ENCODE measurements at regions not wholly inside any gene's neighbourhood (a gene's known extent, or its start where the extent isn't known, plus 50 kb on each side); places are given as distances from the start of the nearest gene placed in this dataset.

DNA sequence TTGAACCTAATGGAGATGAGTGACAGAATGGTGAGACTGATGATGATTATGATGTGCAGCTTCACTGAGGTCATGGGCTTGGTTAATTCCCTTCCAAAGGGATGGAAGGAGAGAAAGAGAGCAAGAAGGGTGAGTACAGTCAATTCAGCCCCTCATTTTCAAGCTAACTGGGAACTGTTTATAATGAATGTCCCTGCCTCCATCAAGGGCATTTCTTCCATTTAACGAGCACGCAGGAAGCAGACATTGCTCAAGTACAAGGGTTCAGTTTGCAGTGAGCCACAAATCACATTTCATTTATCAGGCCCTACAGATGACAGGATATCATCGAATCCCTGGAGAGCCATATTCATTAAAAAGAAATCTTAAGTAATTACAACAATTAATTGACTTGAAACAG, 158.3 kb upstream of the EEF1E1 start (continued):
- TF ChIP-seq, protein P1, sequence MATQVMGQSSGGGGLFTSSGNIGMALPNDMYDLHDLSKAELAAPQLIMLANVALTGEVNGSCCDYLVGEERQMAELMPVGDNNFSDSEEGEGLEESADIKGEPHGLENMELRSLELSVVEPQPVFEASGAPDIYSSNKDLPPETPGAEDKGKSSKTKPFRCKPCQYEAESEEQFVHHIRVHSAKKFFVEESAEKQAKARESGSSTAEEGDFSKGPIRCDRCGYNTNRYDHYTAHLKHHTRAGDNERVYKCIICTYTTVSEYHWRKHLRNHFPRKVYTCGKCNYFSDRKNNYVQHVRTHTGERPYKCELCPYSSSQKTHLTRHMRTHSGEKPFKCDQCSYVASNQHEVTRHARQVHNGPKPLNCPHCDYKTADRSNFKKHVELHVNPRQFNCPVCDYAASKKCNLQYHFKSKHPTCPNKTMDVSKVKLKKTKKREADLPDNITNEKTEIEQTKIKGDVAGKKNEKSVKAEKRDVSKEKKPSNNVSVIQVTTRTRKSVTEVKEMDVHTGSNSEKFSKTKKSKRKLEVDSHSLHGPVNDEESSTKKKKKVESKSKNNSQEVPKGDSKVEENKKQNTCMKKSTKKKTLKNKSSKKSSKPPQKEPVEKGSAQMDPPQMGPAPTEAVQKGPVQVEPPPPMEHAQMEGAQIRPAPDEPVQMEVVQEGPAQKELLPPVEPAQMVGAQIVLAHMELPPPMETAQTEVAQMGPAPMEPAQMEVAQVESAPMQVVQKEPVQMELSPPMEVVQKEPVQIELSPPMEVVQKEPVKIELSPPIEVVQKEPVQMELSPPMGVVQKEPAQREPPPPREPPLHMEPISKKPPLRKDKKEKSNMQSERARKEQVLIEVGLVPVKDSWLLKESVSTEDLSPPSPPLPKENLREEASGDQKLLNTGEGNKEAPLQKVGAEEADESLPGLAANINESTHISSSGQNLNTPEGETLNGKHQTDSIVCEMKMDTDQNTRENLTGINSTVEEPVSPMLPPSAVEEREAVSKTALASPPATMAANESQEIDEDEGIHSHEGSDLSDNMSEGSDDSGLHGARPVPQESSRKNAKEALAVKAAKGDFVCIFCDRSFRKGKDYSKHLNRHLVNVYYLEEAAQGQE (IDR thresholded peaks at IDR 0.05; ENCODE audit: unreplicated experiment) = no peak

DNA sequence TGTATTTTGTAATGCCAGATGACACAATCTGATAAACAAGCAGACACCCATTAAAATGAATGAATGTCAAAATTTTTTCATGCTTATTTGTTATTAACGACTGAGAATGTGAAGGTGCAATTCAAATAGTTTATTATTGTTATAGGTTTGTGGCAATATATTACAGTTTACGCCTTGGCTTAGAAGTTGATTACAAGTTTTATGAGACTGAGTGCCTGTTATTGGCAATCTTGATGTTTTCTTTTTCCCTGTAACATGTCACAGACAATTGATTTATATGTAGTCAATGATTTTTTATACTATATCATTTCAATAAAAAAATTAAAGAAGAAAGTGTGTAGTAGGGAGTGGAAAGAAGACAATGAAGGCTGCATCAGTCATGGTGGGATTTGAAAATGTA, 144.1 kb upstream of the EEF1E1 start:
- H3K27ac Mint-ChIP-seq = no peak overlapping the region
- TF ChIP-seq ZNF331 (CRISPR knock-in tag; IDR thresholded peaks at IDR 0.05; ENCODE audit: low read depth) (no peak), JUNB (IDR thresholded peaks at IDR 0.05; ENCODE audit: unreplicated experiment) (no peak), EZH2 (IDR thresholded peaks at IDR 0.05; ENCODE audit: low read depth, unreplicated experiment) (no peak), CREB1 (CRISPR knock-in tag; IDR thresholded peaks at IDR 0.05; ENCODE audit: low read depth) (no peak), EZH2phosphoT487 (IDR thresholded peaks at IDR 0.05; ENCODE audit: unreplicated experiment) (no peak), ZNF114 (CRISPR knock-in tag; IDR thresholded peaks at IDR 0.05) (no peak)
- TF ChIP-seq, protein P2, sequence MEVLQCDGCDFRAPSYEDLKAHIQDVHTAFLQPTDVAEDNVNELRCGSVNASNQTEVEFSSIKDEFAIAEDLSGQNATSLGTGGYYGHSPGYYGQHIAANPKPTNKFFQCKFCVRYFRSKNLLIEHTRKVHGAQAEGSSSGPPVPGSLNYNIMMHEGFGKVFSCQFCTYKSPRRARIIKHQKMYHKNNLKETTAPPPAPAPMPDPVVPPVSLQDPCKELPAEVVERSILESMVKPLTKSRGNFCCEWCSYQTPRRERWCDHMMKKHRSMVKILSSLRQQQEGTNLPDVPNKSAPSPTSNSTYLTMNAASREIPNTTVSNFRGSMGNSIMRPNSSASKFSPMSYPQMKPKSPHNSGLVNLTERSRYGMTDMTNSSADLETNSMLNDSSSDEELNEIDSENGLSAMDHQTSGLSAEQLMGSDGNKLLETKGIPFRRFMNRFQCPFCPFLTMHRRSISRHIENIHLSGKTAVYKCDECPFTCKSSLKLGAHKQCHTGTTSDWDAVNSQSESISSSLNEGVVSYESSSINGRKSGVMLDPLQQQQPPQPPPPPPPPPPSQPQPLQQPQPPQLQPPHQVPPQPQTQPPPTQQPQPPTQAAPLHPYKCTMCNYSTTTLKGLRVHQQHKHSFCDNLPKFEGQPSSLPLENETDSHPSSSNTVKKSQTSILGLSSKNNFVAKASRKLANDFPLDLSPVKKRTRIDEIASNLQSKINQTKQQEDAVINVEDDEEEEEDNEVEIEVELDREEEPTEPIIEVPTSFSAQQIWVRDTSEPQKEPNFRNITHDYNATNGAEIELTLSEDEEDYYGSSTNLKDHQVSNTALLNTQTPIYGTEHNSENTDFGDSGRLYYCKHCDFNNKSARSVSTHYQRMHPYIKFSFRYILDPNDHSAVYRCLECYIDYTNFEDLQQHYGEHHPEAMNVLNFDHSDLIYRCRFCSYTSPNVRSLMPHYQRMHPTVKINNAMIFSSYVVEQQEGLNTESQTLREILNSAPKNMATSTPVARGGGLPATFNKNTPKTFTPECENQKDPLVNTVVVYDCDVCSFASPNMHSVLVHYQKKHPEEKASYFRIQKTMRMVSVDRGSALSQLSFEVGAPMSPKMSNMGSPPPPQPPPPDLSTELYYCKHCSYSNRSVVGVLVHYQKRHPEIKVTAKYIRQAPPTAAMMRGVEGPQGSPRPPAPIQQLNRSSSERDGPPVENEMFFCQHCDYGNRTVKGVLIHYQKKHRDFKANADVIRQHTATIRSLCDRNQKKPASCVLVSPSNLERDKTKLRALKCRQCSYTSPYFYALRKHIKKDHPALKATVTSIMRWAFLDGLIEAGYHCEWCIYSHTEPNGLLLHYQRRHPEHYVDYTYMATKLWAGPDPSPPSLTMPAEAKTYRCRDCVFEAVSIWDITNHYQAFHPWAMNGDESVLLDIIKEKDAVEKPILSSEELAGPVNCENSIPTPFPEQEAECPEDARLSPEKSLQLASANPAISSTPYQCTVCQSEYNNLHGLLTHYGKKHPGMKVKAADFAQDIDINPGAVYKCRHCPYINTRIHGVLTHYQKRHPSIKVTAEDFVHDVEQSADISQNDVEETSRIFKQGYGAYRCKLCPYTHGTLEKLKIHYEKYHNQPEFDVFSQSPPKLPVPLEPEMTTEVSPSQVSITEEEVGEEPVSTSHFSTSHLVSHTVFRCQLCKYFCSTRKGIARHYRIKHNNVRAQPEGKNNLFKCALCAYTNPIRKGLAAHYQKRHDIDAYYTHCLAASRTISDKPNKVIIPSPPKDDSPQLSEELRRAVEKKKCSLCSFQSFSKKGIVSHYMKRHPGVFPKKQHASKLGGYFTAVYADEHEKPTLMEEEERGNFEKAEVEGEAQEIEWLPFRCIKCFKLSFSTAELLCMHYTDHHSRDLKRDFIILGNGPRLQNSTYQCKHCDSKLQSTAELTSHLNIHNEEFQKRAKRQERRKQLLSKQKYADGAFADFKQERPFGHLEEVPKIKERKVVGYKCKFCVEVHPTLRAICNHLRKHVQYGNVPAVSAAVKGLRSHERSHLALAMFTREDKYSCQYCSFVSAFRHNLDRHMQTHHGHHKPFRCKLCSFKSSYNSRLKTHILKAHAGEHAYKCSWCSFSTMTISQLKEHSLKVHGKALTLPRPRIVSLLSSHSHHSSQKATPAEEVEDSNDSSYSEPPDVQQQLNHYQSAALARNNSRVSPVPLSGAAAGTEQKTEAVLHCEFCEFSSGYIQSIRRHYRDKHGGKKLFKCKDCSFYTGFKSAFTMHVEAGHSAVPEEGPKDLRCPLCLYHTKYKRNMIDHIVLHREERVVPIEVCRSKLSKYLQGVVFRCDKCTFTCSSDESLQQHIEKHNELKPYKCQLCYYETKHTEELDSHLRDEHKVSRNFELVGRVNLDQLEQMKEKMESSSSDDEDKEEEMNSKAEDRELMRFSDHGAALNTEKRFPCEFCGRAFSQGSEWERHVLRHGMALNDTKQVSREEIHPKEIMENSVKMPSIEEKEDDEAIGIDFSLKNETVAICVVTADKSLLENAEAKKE (CRISPR knock-in tag; IDR thresholded peaks at IDR 0.05) = no peak
- TF ChIP-seq, protein P3, sequence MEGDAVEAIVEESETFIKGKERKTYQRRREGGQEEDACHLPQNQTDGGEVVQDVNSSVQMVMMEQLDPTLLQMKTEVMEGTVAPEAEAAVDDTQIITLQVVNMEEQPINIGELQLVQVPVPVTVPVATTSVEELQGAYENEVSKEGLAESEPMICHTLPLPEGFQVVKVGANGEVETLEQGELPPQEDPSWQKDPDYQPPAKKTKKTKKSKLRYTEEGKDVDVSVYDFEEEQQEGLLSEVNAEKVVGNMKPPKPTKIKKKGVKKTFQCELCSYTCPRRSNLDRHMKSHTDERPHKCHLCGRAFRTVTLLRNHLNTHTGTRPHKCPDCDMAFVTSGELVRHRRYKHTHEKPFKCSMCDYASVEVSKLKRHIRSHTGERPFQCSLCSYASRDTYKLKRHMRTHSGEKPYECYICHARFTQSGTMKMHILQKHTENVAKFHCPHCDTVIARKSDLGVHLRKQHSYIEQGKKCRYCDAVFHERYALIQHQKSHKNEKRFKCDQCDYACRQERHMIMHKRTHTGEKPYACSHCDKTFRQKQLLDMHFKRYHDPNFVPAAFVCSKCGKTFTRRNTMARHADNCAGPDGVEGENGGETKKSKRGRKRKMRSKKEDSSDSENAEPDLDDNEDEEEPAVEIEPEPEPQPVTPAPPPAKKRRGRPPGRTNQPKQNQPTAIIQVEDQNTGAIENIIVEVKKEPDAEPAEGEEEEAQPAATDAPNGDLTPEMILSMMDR (conservative IDR thresholded peaks at IDR 0.05; ENCODE audit: low read depth in 2 of 2) = no peak
- no peaks in the 10 kb centered on the region for H3K9me2 ChIP-seq (ENCODE audit: insufficient read depth)
- no peaks in the 10 kb centered on the region for H4K20me1 ChIP-seq (replicated peaks; ENCODE audit: insufficient read depth)
- ATAC-seq = no peak
- peaks cover 3% of the 10 kb centered on the region; the same call in 2 of the 3 replicates for H3K4me1 Mint-ChIP-seq
- H3K27ac ChIP-seq (ENCODE audit: low read depth) = no peak overlapping the region
- H3K36me3 Mint-ChIP-seq (ENCODE audit: low read depth) = no peaks in the 10 kb centered on the region
- no peaks in the 10 kb centered on the region; the same call in 1 of the 2 replicates for H3K4me1 ChIP-seq (ENCODE audit: insufficient read depth)
- H3K4me3 Mint-ChIP-seq = no peak overlapping the region
- H3K79me2 ChIP-seq (replicated peaks; ENCODE audit: insufficient read depth) = no peaks in the 10 kb centered on the region
- no peaks in the 10 kb centered on the region for H3K9me3 Mint-ChIP-seq
- H3F3A ChIP-seq (replicated peaks; ENCODE audit: low read depth) = no peaks in the 10 kb centered on the region
- no peak overlapping the region for H3K4me2 ChIP-seq
- no peak overlapping the region for H2AFZ ChIP-seq
- no peak for DNase-seq (ENCODE audit: low spot score)
- H3K36me3 ChIP-seq (ENCODE audit: insufficient read depth) = no peaks in the 10 kb centered on the region
- no peaks in the 10 kb centered on the region for H3K27me3 ChIP-seq (ENCODE audit: insufficient read depth)
- H3K4me3 ChIP-seq = no peak overlapping the region
- peaks cover 1% of the 10 kb centered on the region for H3K27me3 Mint-ChIP-seq (ENCODE audit: insufficient read depth, low read depth, poor library complexity)

Data from GM23338 (cell line).